T47D (cell line): ENCODE measurements at regions not wholly inside any gene's neighbourhood (a gene's known extent, or its start where the extent isn't known, plus 50 kb on each side); places are given as distances from the start of the nearest gene placed in this dataset.

Source experiments
- DNase-seq, 2 experiments: peaks; one replicate each; pipeline versions ENCODE4 v3.0.0 to v3.0.0-alpha.2; 2011 to 2012; ENCODE audit warnings: low read depth in 1 of 2, low spot score in 1 of 2
- JUND ChIP-seq: IDR thresholded peaks from 2 replicates; pipeline ENCODE4 v1.6.1; 2012; ENCODE audit warnings: low read depth
- in situ Hi-C: cut with HindIII; loops from 2 replicates; pipeline ENCODE4 v1.10.0; 2016; ENCODE audit warnings: low sequenced_read_pairs, low pct_unique_long_range_greater_than_20kb

DNA sequence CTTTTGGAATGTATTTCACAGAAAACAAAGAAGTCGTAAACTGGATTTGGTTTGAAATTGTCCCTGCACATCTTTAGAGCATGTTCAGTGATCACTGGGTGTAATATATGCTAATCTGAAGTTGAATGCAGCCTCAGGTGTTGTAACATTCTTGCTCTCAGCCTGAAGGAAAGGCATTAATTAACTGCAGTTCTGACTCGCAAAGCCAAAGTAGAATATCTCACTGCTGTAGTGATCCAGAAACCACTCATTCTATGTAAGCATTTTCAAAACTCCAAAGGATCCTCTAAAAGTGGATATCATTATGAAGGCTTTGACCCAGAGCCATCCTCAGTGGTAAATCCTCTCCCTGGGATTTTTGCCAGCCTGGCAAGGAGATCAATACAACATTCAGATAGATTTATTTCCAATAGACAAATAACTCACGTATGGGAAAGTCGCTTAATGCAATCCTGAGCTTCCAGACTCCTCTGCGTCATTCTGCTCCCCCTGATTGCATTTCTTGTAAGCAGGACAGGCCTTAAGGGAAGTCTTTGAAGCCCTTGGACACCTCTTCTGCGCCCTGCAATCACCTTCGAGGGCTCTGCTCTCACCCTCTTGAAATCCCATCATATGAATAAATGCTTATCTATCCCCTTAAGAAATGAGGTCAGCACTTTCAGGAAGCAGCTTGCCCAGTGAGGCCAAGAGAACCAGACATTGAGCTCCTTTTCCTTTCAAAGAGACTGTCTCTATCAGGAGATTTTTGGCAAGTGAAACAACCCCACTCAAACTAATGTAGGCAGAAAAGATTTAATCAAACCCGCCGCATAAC is 301.7 kb upstream of the NBEA start:
- no peak for TF ChIP-seq JUND
- DNase-seq, result no peak
- in situ Hi-C loops, result no loop called here

DNA sequence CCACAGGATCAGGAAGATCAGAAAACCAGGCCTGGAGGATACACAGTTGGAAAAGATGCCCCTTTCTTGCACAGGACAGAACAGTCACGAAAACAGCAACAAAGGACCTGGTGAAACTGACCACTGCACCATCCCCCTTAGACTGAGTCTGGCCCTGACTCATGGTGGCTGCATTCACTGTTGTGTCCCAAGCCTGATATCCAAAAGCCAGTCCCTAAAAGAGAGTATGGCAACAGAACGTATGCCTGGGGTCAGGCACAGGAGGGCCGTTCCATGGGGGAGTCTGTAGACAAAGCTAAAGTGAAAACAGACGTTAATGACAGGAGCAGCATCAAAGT is 301.1 kb upstream of the NBEA start:
- in situ Hi-C loops, result no loop called here
- TF ChIP-seq JUND, result no peak
- DNase-seq, result no peak

DNA sequence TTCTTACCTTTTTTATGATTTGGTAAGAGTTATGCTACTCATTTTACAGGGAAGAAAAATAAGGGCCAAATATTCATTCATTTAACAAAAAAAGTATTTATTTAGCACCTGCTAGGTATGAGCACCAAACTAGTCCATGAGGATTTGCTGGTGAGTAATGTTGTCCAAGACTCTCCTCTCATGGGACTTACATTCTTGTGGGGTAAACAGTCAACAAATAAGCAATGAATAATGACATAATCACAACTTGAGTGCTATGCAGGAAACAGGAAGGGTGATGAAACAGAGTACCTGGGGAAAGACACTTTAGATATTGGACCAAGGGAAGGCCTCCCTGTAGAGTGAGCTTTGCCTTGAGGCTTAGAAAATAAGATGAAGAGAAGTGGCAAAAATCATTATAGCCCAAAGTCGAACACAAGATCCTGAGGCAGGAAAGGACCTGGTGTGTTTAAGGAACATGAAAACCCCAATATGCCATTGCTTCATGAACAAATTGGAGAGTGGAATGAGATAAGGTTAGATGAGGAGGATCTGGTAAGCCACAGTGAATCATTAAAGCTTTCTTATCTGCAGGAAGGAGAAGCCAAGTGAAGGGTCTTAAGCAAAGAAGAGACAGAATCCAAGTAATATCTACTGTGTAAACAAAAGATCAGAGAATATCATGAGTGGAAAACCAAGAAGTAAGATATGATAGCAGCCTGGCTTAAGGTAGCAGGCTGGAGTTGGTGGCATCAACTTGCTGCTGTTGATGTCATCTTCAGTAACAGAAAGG is 294.5 kb upstream of the NBEA start:
- in situ Hi-C loops, result no loop called here
- no peak for DNase-seq
- no peak for TF ChIP-seq JUND

DNA sequence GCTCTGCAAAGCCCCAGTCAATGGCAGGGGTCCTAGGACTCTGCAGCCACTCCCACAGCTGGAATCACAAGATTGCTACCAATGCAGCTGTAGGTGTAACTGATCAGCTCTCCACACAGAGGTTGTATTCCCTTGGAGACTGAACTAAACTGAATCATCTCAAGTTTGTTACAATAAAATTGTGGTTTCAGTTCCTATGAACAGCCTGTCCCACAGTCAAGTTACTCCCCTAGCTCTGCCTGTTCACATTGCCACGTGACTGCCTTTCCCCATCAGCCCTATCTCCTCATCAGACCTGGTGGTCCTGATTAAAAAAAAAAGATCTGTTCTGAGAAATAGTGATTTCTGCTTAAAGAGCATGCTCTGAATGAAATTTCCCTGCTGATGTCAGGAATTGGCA is 287.9 kb upstream of the NBEA start:
- DNase-seq, result no peak
- TF ChIP-seq JUND, result no peak
- in situ Hi-C loops, result no loop called here

DNA sequence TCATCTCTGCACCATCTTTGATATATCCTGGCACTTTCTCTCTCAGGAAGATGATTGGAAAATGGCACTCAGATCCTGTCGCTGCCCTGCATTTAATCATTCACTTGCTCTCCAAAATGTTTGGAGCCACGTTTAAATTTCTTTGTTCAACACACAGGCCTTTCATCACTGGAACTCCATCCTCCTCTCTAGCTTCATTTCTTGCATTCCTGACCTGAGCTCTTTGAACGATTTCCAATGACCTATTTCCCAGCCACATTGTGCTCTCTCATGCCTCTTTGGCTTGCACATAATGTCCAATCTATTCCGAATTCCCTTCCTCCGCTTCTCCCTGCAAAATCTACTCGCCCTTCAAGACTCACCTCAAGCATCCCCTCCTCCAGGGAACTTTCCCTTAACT is 287.4 kb upstream of the NBEA start:
- TF ChIP-seq JUND, result no peak
- in situ Hi-C loops, result no loop called here
- DNase-seq, result no peak

DNA sequence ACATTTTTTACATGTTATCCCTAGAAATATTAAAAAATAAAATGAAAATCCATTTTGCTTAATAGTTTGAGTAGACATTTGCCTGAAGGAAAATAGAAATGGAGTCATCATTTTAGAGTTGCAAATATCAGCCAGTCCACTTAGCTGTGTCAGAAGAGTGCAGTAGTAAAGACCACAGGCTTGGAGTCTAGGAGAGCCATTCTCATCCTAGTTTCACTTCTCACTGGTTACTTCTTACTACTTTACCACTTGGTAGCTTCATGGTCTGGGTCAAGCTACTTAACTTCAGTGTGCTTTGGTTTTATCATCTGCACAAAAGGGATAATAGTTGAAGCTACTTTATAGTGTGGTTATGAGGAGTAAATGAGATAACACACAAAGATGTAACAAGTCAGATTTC is 286.5 kb upstream of the NBEA start:
- no peak for TF ChIP-seq JUND
- in situ Hi-C loops, result no loop called here
- no peak for DNase-seq

DNA sequence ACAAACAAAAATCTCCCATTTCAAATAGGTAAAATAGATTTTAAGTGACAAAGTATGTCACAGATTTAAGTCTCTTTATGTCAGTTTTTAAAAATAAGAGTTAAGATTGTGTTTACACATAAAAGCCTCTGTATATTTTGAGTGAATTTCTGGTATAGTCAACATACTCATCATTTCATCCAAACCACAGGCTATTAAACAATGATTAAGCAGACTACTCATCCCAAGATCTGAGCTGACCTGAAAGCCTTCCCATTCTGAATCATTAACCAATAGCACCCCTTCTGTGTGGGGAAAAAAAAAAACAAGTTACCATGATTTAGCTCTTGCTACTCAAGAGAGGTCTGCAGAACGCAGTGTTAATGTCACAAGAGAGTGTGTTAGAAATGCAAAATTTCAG is 284.4 kb upstream of the NBEA start:
- in situ Hi-C loops, result no loop called here
- TF ChIP-seq JUND, result no peak
- no peak for DNase-seq

DNA sequence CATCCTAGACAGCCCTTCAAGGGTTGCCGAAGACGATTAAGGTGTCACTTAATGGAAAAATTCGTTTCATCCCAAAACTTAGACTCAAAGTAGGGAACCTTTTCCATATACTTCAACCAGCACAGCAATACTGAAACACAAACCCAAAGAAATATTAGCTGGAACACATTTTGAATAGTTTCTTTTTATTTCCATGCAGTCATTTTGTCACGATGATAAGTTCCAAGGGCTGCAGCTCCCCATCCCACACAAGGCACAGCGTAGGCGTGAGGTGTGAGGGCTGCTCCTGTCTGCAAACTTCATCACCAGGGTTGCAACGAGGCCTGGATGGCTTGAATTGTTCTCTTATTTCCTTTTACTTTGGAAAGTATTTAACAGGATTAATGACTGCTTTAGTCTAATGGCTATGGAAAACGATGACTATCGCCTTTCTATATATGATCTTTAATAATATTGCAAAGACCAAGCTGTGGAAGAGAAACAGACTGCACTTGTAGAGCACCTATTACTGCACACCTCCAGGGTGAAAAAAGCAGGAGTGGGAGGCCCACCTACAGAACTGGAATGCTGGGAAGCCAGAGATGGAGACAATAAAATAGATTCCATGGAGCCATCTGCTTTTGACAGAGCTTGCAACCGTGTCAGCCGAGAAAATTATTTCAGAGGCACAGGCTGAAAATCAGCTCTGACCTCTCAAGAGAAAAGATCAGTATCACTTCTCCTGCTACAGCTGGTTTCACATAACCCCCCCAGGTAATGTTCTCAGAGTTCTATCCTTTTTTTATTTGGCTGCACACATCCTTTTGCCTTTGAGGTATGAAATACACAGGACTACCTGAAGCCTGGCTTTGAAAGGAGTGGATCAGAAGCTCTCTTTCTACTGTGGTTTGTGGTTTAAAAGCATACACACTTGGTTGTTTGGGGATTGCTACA is 274.5 kb upstream of the NBEA start:
- TF ChIP-seq JUND, result no peak

DNA sequence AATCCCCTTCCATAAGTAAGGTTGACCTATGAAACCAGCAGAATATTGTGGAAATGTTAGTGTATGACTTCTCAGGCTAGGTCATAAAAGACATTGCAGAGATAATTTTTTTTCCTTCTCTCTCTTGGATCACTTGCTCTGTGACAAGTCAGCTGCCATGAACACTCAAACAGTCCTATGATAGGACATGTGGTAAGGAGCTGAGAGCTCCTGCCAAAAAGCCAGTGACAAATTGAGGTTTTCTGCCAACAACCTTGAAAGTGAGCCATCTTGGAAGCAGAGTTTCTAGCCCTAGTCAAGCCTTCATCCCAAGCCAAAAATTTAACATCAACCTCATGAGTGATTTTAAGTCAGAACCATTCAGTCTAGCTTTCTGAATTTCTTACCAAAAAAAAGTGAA is 270.9 kb upstream of the NBEA start:
- in situ Hi-C loops, result no loop called here
- DNase-seq, result no peak
- TF ChIP-seq JUND, result no peak

More for the DNA sequence above, 274.5 kb upstream of the NBEA start:
- in situ Hi-C loops, result no loop called here
- DNase-seq, result peak in 1 of 2 experiments; percentile 9

DNA sequence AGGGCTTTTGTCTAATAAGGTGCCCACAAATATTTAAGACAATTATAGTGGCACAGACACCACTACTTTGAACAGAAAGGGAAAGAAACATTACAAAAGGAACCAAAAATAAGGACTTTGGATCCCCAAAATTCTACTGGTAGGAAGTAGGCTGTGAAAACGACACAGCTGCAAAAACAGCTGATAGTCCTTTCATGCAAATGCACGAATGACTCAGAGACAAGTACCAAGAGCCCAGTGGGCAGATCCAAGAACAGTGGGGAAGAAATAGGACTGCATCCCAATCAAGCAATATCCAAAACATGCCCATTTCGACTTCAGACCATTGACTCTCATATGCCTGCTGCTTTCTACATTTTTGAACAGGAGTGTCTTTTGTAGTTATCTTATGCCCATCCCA is 269.4 kb upstream of the NBEA start:
- no peak for DNase-seq
- in situ Hi-C loops, result no loop called here
- no peak for TF ChIP-seq JUND

DNA sequence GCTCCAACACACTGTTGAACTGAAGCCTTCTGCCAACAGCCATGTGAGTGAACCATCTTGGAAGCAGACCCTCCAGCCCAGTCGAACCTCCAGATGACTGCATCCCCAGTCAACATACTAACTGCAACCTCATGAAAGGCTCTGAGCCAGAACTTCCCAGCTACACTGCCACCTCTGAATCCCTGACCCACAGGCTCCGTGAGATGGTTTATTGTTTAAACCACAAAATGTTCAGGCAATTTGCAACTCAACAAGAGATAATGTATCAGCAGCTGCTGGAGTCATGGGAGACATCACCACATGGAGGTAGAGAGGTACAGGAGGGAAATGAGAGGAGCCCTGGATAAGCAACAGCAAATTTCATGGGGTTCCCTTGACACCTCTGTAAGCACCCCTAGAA is 266.4 kb upstream of the NBEA start:
- in situ Hi-C loops, result no loop called here
- TF ChIP-seq JUND, result no peak
- DNase-seq, result no peak

DNA sequence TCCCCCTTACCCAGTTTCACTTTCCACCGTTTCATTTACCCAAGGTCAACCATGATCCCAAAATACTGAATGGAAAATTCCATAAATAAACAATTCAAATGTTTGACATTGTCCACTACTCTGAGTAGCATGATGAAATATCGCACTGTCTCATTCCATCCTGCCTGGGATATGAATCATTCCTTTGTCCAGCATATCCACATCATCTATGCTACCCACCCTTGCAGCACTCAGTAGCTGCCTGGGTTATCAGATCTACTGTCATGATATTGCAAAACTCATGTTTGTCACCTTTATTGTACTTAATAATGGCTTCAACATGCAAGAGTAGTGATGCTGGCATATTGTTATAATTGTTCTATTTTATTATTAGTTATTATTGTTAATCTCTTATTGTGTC is 263.9 kb upstream of the NBEA start:
- no peak for DNase-seq
- in situ Hi-C loops, result no loop called here
- TF ChIP-seq JUND, result no peak

DNA sequence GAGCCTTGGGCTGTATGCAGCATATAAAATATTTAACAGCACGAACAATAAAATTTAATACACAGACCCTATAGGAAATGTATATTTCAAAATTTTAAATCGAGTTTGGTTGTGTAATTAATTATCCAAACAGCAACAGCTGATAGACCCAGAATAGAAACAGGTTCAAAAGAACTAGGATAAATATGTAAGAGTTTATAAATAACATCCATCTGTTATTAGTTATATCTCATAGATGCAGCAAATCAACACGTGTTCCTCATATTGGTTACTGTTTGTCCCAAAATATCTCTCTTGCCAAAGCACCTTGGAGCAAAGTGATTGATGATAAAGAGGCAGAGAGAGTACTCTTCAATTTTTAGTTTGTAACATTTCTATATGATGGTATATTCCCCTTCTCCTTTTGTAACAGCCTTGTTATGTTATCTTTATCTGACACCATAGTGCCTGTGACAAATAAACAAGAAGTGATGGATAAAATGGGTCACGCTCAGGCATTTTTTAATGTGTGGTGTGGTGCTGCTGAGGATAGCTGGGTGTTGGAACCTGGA is 260.6 kb upstream of the NBEA start:
- DNase-seq, result no peak
- in situ Hi-C loops, result no loop called here
- TF ChIP-seq JUND, result no peak
